Breast epithelium (tissue), 4 donors: ENCODE measurements at regions not wholly inside any gene's neighbourhood (a gene's known extent, or its start where the extent isn't known, plus 50 kb on each side); places are given as distances from the start of the nearest gene placed in this dataset.

Source experiments
- DNase-seq, 2 donors: peaks; one replicate each; pipeline ENCODE4 v3.0.0-alpha.2; 2019; ENCODE audit warnings: low spot score in 2 of 2
- H3K27ac ChIP-seq, 2 donors: fragments of 200-600 bp; sonication (generic) in 1 of 2; one replicate each; pipeline ENCODE4 v1.5.1; 2016 to 2019; ENCODE audit warnings: mild to moderate bottlenecking in 1 of 2
- H3K27me3 ChIP-seq, 2 donors: fragments of 200-600 bp; sonication (generic) in 1 of 2; one replicate each; pipeline versions ENCODE4 v1.5.1 to v1.6.0; 2017 to 2019; ENCODE audit warnings: control low read depth in 1 of 2, mild to moderate bottlenecking in 1 of 2
- H3K36me3 ChIP-seq: fragments of 200-600 bp; one replicate; pipeline ENCODE4 v1.5.1; 2019
- H3K4me1 ChIP-seq, 2 donors: fragments of 200-600 bp; sonication (generic); one replicate each; pipeline ENCODE4 v1.5.1; 2016 to 2019; ENCODE audit warnings: control low read depth in 1 of 2
- H3K4me3 ChIP-seq, 3 donors: fragments of 200-600 bp; sonication (generic); 1 replicate in 2 of 3; 2 replicates in 1 of 3; pipeline ENCODE4 v1.5.1; 2016 to 2019; ENCODE audit warnings: mild to moderate bottlenecking in 3 of 3, moderate library complexity in 2 of 3
- H3K9me3 ChIP-seq, 2 donors: fragments of 200-600 bp; sonication (generic) in 1 of 2; one replicate each; pipeline ENCODE4 v1.5.1; 2016 to 2019; ENCODE audit warnings: control low read depth in 1 of 2
- CTCF ChIP-seq, 3 donors: fragments of 450-650 bp; IDR thresholded peaks; one replicate each; pipeline ENCODE4 v1.5.1; 2016 to 2017; ENCODE audit warnings: antibody characterized with exemption in 3 of 3, mild to moderate bottlenecking in 3 of 3, moderate library complexity in 3 of 3
- POLR2A ChIP-seq: fragments of 450-650 bp; IDR thresholded peaks from one replicate; pipeline ENCODE4 v1.6.1; 2016; ENCODE audit warnings: antibody characterized with exemption, mild to moderate bottlenecking, moderate library complexity
- POLR2AphosphoS5 ChIP-seq, 3 donors: sonication (generic); formaldehyde crosslinking; IDR thresholded peaks; one replicate each; pipeline ENCODE4 v1.6.1; 2017; ENCODE audit warnings: antibody characterized with exemption in 3 of 3
- intact Hi-C: fragments of 100-400 bp; cut with DNase I; formaldehyde crosslinking; loops from one replicate; pipeline ENCODE4 v1.15.1; 2023; ENCODE audit warnings: low total_unique reads

- no peaks in the 10 kb centered on the region for H3K27me3 ChIP-seq
These were observed 612.4 kb downstream of the TNS3 start for GRCh38 chr7:46969303-46970130.

DNA sequence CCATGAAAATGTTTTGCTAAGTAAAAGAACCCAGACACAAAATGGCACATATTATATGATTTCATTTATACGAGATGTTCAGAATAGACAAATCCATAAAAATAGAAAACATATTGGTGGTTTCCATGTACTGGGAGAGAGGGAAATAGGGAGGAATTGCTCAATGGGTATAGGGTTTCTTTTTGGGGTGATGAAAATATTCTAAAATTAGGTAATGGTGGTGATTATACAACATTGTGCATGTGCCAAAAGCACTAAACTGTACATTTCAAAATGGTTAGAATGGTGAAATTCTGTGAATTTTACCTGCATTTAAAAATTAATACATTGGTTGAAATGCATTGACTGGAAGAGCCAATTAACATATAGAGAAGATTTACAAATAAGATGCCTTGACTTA is 613.9 kb downstream of the TNS3 start:
- TF ChIP-seq POLR2A (no peak), POLR2AphosphoS5 (IDR thresholded peaks at IDR 0.05) (no peak), CTCF (IDR thresholded peaks at IDR 0.05) (no peak)
- Histone ChIP-seq H3K4me1 (no peaks in the 10 kb centered on the region), H3K27ac (no peak overlapping the region), H3K9me3 (peaks cover 14 to 32% of the 10 kb centered on the region in 2 donors), H3K27me3 (no peaks in the 10 kb centered on the region), H3K36me3 (no peaks in the 10 kb centered on the region), H3K4me3 (no peak overlapping the region)
- intact Hi-C loops, result no loop called here
- DNase-seq, result no peak

More at GRCh38 chr7:46969303-46970130, 612.4 kb downstream of the TNS3 start:
- Histone ChIP-seq H3K9me3 (peaks cover 4 to 16% of the 10 kb centered on the region in 2 donors), H3K4me1 (no peaks in the 10 kb centered on the region), H3K27ac (no peak overlapping the region), H3K4me3 (no peak overlapping the region), H3K36me3 (no peaks in the 10 kb centered on the region)
- intact Hi-C loops, result no loop called here
- TF ChIP-seq POLR2AphosphoS5 (IDR thresholded peaks at IDR 0.05), result no peak
- TF ChIP-seq POLR2A, result no peak
- TF ChIP-seq CTCF (IDR thresholded peaks at IDR 0.05), result no peak
- DNase-seq, result no peak

DNA sequence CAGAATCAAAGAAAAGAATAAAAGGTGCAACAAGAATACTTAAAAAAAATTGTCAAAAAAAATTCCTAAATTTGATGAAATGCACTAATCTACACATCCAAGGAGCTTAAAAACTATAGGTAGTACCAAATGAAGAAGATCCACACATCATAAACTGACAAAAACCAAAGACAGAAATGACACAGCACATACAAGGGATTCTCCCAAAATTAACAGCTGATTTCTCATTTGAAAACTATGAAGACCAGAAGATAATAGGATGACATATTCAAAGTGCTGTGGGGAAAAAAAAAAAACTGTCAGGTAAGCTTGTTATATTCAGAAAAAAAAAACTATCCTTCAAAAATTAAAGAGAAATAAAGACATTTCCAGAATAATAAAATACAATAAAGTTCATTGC is 618.2 kb downstream of the TNS3 start:
- DNase-seq, result no peak
- Histone ChIP-seq H3K4me1 (no peaks in the 10 kb centered on the region), H3K27me3 (no peaks in the 10 kb centered on the region), H3K4me3 (no peak overlapping the region), H3K36me3 (no peaks in the 10 kb centered on the region), H3K9me3 (peaks cover 14 to 38% of the 10 kb centered on the region in 2 donors), H3K27ac (no peak overlapping the region)
- intact Hi-C loops, result no loop called here
- no peak for TF ChIP-seq POLR2AphosphoS5 (IDR thresholded peaks at IDR 0.05)

DNA sequence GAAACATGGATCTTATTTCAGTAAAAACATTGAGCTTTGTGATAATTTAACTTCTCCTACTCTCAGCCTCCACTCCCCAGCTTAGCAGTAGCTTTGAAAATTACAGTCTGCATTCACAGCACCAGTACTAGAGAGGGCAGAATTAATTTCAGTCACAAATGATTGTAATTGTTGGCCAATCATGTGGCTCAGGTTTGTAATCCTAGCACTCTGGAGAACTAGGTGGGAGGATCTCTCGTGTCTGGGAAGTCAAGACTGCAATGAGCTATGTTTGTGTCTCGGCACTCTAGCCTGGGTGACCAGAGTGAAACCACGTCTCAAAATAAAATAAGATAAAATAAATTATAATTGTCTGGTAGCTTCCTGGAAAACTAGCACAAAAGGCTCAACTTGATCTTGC is 620.9 kb downstream of the TNS3 start:
- DNase-seq, result no peak
- TF ChIP-seq POLR2AphosphoS5 (IDR thresholded peaks at IDR 0.05), result no peak
- no peak for TF ChIP-seq CTCF (IDR thresholded peaks at IDR 0.05)
- no peak for TF ChIP-seq POLR2A
- Histone ChIP-seq H3K27me3 (no peaks in the 10 kb centered on the region), H3K4me3 (no peak overlapping the region), H3K27ac (no peak overlapping the region), H3K36me3 (no peaks in the 10 kb centered on the region), H3K9me3 (peaks cover 13 to 33% of the 10 kb centered on the region in 2 donors), H3K4me1 (no peaks in the 10 kb centered on the region)
- intact Hi-C loops, result no loop called here

DNA sequence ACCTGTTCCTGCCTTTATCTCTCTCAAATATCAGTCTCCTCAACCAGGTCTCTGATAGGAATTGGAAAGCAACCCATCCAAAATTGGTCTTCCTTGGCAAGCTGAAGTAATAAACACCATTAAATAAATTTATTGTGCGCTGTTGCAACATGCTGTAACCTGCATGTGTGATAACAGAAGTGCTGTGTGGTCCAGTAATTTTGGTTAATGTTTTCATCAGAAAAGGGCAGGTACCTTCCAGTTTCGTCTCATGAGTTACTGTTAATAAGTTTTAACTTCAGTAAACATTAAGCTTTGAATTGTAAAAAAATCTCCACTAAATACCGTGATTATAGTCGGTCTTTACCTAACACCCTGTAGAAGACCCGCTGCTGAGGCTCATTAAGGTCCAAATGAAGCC is 624.7 kb downstream of the TNS3 start:
- intact Hi-C loops, result no loop called here
- TF ChIP-seq CTCF (IDR thresholded peaks at IDR 0.05) (no peak), POLR2A (no peak), POLR2AphosphoS5 (IDR thresholded peaks at IDR 0.05) (no peak)
- Histone ChIP-seq H3K27me3 (no peaks in the 10 kb centered on the region), H3K27ac (no peak overlapping the region), H3K4me3 (no peak overlapping the region), H3K4me1 (no peaks in the 10 kb centered on the region), H3K36me3 (no peaks in the 10 kb centered on the region), H3K9me3 (no peaks in the 10 kb centered on the region)
- DNase-seq, result no peak
